Sigmoid colon (tissue), 4 donors: ENCODE measurements at regions not wholly inside any gene's neighbourhood (a gene's known extent, or its start where the extent isn't known, plus 50 kb on each side); places are given as distances from the start of the nearest gene placed in this dataset.

Source experiments
- CTCF ChIP-seq, 4 experiments: fragments of 450-650 bp in 3 of 4; fragments of 200-600 bp in 1 of 4; IDR thresholded peaks; one replicate each; pipeline ENCODE4 v1.5.1; 2016 to 2019; ENCODE audit warnings: antibody characterized with exemption in 4 of 4, mild to moderate bottlenecking in 3 of 4, moderate library complexity in 2 of 4
- POLR2AphosphoS5 ChIP-seq, 4 donors: sonication (generic); formaldehyde crosslinking; IDR thresholded peaks; one replicate each; pipeline ENCODE4 v1.6.1; 2017; ENCODE audit warnings: antibody characterized with exemption in 4 of 4

- TF ChIP-seq CTCF (IDR thresholded peaks at IDR 0.05) (no peak), POLR2AphosphoS5 (IDR thresholded peaks at IDR 0.05) (no peak)
These were observed 696.7 kb upstream of the TBX3 start for GRCh38 chr12:115380546-115381120.
